Stimulated activated CD4-positive, alpha-beta T cell treated with anti-CD3 and anti-CD28 coated beads, Interleukin-15, amount 100 ng/mL, for 24 hours (primary cell): ENCODE measurements at regions not wholly inside any gene's neighbourhood (a gene's known extent, or its start where the extent isn't known, plus 50 kb on each side); places are given as distances from the start of the nearest gene placed in this dataset.
"Not testable (repeated sequence)": the region's sequence is repeated elsewhere in the genome, so short reads cannot be mapped to it uniquely, and the experiment has no call there.

Experiments used
- DNase-seq: peaks from one replicate; pipeline ENCODE4 v3.0.0-alpha.2; 2020

GRCh38 chr2:87521489-87521888 lies 226.4 kb upstream of the PLGLB2 start:
- not testable (repeated sequence) for DNase-seq

GRCh38 chr2:87524619-87525188 lies 223.2 kb upstream of the PLGLB2 start:
- DNase-seq: not testable (repeated sequence)

- DNase-seq: not testable (repeated sequence)
Measured at GRCh38 chr2:87525497-87525991, 222.3 kb upstream of the PLGLB2 start.

- DNase-seq: not testable (repeated sequence)
Measured at GRCh38 chr2:87526258-87526657, 221.6 kb upstream of the PLGLB2 start.

- DNase-seq: not testable (repeated sequence)
Measured at GRCh38 chr2:87531968-87532715, 215.7 kb upstream of the PLGLB2 start.

GRCh38 chr2:87533390-87534272 lies 214.3 kb upstream of the PLGLB2 start:
- DNase-seq: not testable (repeated sequence)

- DNase-seq: not testable (repeated sequence)
Measured at GRCh38 chr2:87534273-87534889, 213.5 kb upstream of the PLGLB2 start.

- DNase-seq: not testable (repeated sequence)
Measured at GRCh38 chr2:87536427-87536826, 211.5 kb upstream of the PLGLB2 start.

GRCh38 chr2:87537251-87537671 lies 210.6 kb upstream of the PLGLB2 start:
- not testable (repeated sequence) for DNase-seq

- not testable (repeated sequence) for DNase-seq
Measured at GRCh38 chr2:87538268-87538667, 209.6 kb upstream of the PLGLB2 start.

GRCh38 chr2:87539151-87539943 lies 208.5 kb upstream of the PLGLB2 start:
- not testable (repeated sequence) for DNase-seq

- not testable (repeated sequence) for DNase-seq
Measured at GRCh38 chr2:87540242-87540641, 207.6 kb upstream of the PLGLB2 start.

- peak; percentile 65 for DNase-seq
Measured at GRCh38 chr2:87542599-87543174, 205.2 kb upstream of the PLGLB2 start.

- DNase-seq: not testable (repeated sequence)
Measured at GRCh38 chr2:87543797-87544196, 204.1 kb upstream of the PLGLB2 start.

- DNase-seq: not testable (repeated sequence)
Measured at GRCh38 chr2:87547106-87547505, 200.8 kb upstream of the PLGLB2 start.

GRCh38 chr2:87547966-87548365 lies 199.9 kb upstream of the PLGLB2 start:
- DNase-seq: not testable (repeated sequence)

- not testable (repeated sequence) for DNase-seq
Measured at GRCh38 chr2:87548681-87549536, 199.0 kb upstream of the PLGLB2 start.

GRCh38 chr2:87549561-87550202 lies 198.2 kb upstream of the PLGLB2 start:
- not testable (repeated sequence) for DNase-seq

GRCh38 chr2:87554678-87555077 lies 193.2 kb upstream of the PLGLB2 start:
- not testable (repeated sequence) for DNase-seq

GRCh38 chr2:87555082-87555481 lies 192.8 kb upstream of the PLGLB2 start:
- peak; percentile 64 for DNase-seq
